SJSA1 (cell line): ENCODE measurements at regions not wholly inside any gene's neighbourhood (a gene's known extent, or its start where the extent isn't known, plus 50 kb on each side); places are given as distances from the start of the nearest gene placed in this dataset.

ENCODE experiments used
- DNase-seq, 2 experiments: peaks; one replicate each; pipeline ENCODE4 v3.0.0-alpha.2; 2015 to 2020; ENCODE audit warnings: low spot score in 2 of 2, low read depth in 1 of 2
- H3K27ac ChIP-seq: fragments of 250-450 bp; sonication (Bioruptor Pico); 2 replicates; pipeline ENCODE4 v1.5.1; 2020; ENCODE audit warnings: mild to moderate bottlenecking, moderate library complexity
- H3K27me3 ChIP-seq: fragments of 250-450 bp; sonication (Bioruptor Pico); replicated peaks from 2 replicates; pipeline ENCODE4 v1.5.1; 2020; ENCODE audit warnings: mild to moderate bottlenecking, moderate library complexity
- H3K36me3 ChIP-seq: fragments of 250-450 bp; sonication (Bioruptor Pico); 2 replicates; pipeline ENCODE4 v1.5.1; 2020; ENCODE audit warnings: mild to moderate bottlenecking
- H3K4me1 ChIP-seq: fragments of 250-450 bp; sonication (Bioruptor Pico); replicated peaks from 2 replicates; pipeline ENCODE4 v1.6.1; 2021; ENCODE audit warnings: mild to moderate bottlenecking
- H3K4me3 ChIP-seq: fragments of 250-450 bp; sonication (Bioruptor Pico); 2 replicates; pipeline ENCODE4 v1.5.1; 2020; ENCODE audit warnings: mild to moderate bottlenecking
- H3K9me3 ChIP-seq: fragments of 250-450 bp; sonication (Bioruptor Pico); replicated peaks from 2 replicates; pipeline ENCODE4 v1.5.1; 2020; ENCODE audit warnings: mild to moderate bottlenecking

GRCh38 chr2:118249531-118249930, 161.3 kb downstream of the INSIG2 start:
- Histone ChIP-seq H3K27ac (peak overlapping the region; percentile 95), H3K4me1 (peaks cover 41% of the 10 kb centered on the region), H3K36me3 (no peaks in the 10 kb centered on the region), H3K9me3 (no peaks in the 10 kb centered on the region), H3K4me3 (no peak overlapping the region), H3K27me3 (no peaks in the 10 kb centered on the region)
- peak; percentile 72 to 86 for DNase-seq

DNA sequence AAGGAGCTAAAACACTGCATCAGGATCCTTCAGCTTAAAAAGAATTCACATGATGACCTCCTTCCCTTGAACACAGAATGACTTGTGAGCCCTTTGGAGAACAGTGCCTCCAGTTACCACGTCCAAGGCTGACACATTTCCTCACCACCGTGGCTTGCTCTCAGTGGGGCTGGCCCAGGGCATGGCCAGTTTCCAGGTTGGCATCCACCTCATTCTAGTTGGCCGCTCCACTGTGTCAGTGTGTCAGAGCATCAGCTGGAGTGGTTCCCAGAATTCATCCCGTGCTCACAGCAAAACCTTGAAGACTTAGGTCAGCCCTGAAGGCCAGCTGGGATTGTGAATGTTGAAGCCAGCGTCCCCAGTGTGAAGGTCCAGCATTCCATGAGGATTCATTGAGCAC, 158.5 kb downstream of the INSIG2 start:
- Histone ChIP-seq H3K4me1 (peaks cover 51% of the 10 kb centered on the region), H3K9me3 (no peaks in the 10 kb centered on the region), H3K27ac (no peak overlapping the region), H3K27me3 (no peaks in the 10 kb centered on the region), H3K4me3 (no peak overlapping the region), H3K36me3 (no peaks in the 10 kb centered on the region)
- DNase-seq = no peak

GRCh38 chr2:118246079-118246478, 157.8 kb downstream of the INSIG2 start:
- Histone ChIP-seq H3K4me3 (no peak overlapping the region), H3K27ac (no peak overlapping the region), H3K4me1 (peaks cover 51% of the 10 kb centered on the region), H3K36me3 (no peaks in the 10 kb centered on the region), H3K9me3 (no peaks in the 10 kb centered on the region), H3K27me3 (no peaks in the 10 kb centered on the region)
- no peak for DNase-seq

- H3K27me3 ChIP-seq = no peaks in the 10 kb centered on the region
- H3K4me3 ChIP-seq = no peak overlapping the region
- no peaks in the 10 kb centered on the region for H3K9me3 ChIP-seq
- peak in 1 of 2 experiments; percentile 14 for DNase-seq
- no peaks in the 10 kb centered on the region for H3K36me3 ChIP-seq
- no peak overlapping the region for H3K27ac ChIP-seq
- peaks cover 48% of the 10 kb centered on the region for H3K4me1 ChIP-seq
These were observed 156.4 kb downstream of the INSIG2 start for GRCh38 chr2:118244686-118245085.

DNA sequence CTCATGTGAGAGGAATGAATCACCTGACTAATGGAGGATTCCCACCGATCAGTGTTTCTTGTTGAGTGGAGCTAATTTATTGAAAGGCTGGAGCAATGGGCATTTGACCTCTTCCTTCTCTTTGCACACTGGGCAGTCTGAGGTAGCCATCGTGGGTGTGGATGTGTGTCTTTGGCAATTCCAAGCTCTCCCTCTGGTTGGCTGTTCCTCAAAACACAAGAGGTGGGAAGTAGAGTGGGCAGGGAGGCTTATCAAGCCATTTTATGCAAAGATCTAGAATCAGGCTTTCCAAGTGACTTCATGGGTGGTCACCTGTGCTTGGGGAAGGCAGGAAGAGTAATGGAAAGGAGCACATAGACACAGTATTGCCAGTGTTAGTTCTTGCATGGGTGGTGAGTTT, 154.8 kb downstream of the INSIG2 start:
- peak in 1 of 2 experiments; percentile 4 for DNase-seq
- H3K4me1 ChIP-seq = peaks cover 33% of the 10 kb centered on the region
- no peak overlapping the region for H3K27ac ChIP-seq
- no peaks in the 10 kb centered on the region for H3K27me3 ChIP-seq
- no peak overlapping the region for H3K4me3 ChIP-seq
- no peaks in the 10 kb centered on the region for H3K9me3 ChIP-seq
- no peaks in the 10 kb centered on the region for H3K36me3 ChIP-seq

DNA sequence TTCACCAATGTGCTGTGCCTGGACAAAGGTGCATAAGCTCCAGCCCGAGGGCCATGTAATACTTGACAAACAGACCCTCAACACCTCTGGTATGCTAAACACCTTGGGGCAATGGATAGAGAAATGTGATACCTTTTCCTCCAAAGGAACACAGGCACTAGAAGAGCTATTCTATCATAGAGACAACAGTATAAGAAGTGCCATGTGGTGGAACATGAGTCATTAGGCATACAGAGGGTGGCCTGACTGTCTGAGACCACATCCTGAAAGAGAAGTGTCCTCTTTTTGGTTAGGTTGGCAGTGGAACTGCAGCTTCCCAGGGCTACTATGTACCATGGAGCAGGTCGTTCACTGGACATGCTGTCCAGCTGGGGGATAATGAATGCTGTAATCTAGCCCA, 153.9 kb downstream of the INSIG2 start:
- Histone ChIP-seq H3K4me3 (no peak overlapping the region), H3K36me3 (no peaks in the 10 kb centered on the region), H3K27ac (no peak overlapping the region), H3K27me3 (no peaks in the 10 kb centered on the region), H3K9me3 (no peaks in the 10 kb centered on the region), H3K4me1 (peaks cover 33% of the 10 kb centered on the region)
- peak; percentile 56 to 59 for DNase-seq

DNA sequence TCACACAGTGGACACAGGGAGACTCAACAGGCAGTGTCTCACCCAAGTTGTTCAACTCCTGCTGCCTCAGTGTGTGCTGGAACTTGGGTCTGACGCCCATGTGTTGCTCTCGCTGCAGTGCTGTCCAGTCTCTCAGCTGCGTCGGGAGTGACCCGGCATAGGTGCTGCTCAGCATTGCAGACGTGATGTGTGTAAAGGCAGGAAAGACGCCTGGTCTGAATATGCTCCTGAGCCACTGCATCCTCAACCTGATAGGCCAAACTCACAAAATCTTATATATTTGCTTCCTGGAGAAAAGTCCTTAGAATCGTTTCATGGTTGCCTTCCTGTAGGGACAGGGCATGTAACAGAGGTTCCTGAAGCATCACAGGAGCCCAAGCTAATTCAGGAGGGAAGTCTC, 152.9 kb downstream of the INSIG2 start:
- H3K4me3 ChIP-seq = no peak overlapping the region
- H3K36me3 ChIP-seq = no peaks in the 10 kb centered on the region
- peaks cover 33% of the 10 kb centered on the region for H3K4me1 ChIP-seq
- no peaks in the 10 kb centered on the region for H3K9me3 ChIP-seq
- H3K27me3 ChIP-seq = no peaks in the 10 kb centered on the region
- DNase-seq = no peak
- no peak overlapping the region for H3K27ac ChIP-seq

DNA sequence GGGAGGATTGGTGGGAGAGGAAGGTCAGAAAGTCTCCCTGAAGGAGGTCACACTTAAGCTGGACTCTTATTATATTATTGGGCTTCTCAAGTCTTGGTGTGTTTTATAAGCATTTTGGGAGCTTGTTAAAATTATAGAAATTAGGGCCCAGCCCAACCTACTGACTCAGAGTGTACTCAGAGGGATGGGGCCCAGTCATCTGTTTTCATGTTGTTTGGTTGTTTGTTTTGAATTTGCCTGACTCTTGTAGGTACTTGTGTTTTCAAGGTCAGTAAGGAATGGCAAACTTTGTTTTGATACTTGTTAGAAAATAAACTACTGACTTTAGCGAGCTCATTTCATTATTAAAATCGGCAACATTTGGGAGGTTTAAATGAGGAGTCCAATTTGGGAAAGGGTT, 152.0 kb downstream of the INSIG2 start:
- peak in 1 of 2 experiments; percentile 13 for DNase-seq
- peaks cover 33% of the 10 kb centered on the region for H3K4me1 ChIP-seq
- H3K27ac ChIP-seq = no peak overlapping the region
- H3K36me3 ChIP-seq = no peaks in the 10 kb centered on the region
- H3K9me3 ChIP-seq = no peaks in the 10 kb centered on the region
- no peaks in the 10 kb centered on the region for H3K27me3 ChIP-seq
- no peak overlapping the region for H3K4me3 ChIP-seq

DNA sequence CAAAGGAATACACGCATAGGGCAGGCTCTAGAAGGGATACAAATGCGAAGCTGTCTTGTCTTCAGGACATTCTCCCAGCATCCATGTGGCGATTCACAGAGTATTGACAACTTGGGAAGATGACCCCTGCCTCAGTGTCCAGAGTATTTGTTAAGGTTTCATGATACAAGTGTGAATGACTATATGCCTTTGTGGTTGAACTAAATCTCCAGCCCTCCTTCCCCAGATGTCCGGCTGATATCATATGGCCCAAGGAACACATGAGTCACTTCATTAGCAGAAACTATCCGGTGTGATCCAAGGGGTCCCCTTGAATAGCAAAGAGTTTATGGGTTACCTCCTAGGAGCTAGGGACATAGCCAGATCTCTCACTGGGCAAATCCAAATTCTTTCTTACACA, 151.0 kb downstream of the INSIG2 start:
- DNase-seq = no peak
- no peaks in the 10 kb centered on the region for H3K36me3 ChIP-seq
- H3K9me3 ChIP-seq = no peaks in the 10 kb centered on the region
- peaks cover 33% of the 10 kb centered on the region for H3K4me1 ChIP-seq
- no peak overlapping the region for H3K27ac ChIP-seq
- no peak overlapping the region for H3K4me3 ChIP-seq
- H3K27me3 ChIP-seq = no peaks in the 10 kb centered on the region

DNA sequence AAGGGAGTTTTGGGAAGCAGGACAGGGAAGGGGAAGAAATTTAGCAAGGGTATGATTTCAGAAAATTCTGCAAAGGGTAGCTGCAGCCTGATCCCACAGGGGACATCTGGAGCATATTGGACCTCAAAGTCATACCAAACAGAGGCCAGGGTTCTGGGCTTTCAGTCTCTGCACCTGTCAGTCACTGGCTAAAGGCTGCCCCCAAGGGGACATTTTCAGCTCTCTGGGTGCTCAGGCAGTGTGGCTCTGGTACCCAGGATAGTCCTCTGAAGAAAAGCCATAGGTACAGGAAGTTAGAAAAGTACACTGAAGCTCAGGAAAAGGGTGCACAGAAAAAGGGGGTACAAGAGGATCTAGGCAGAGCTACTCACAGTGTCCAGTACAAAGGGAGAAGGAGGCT, 149.2 kb downstream of the INSIG2 start:
- Histone ChIP-seq H3K9me3 (no peaks in the 10 kb centered on the region), H3K27me3 (no peaks in the 10 kb centered on the region)
- no peak for DNase-seq

GRCh38 chr2:118232796-118233195, 144.5 kb downstream of the INSIG2 start:
- Histone ChIP-seq H3K4me1 (no peaks in the 10 kb centered on the region), H3K27ac (no peak overlapping the region), H3K9me3 (no peaks in the 10 kb centered on the region; the same call in 1 of the 2 replicates), H3K36me3 (no peaks in the 10 kb centered on the region), H3K4me3 (no peak overlapping the region), H3K27me3 (no peaks in the 10 kb centered on the region)
- DNase-seq = no peak

More for the DNA sequence above, 149.2 kb downstream of the INSIG2 start:
- Histone ChIP-seq H3K4me3 (no peak overlapping the region), H3K4me1 (peaks cover 25% of the 10 kb centered on the region), H3K36me3 (no peaks in the 10 kb centered on the region), H3K27ac (no peak overlapping the region)

GRCh38 chr2:118232391-118232790, 144.1 kb downstream of the INSIG2 start:
- DNase-seq = no peak
- H3K27ac ChIP-seq = no peak overlapping the region
- H3K4me3 ChIP-seq = no peak overlapping the region
- no peaks in the 10 kb centered on the region for H3K4me1 ChIP-seq
- H3K27me3 ChIP-seq = no peaks in the 10 kb centered on the region
- no peaks in the 10 kb centered on the region; the same call in 1 of the 2 replicates for H3K9me3 ChIP-seq
- no peaks in the 10 kb centered on the region for H3K36me3 ChIP-seq

DNA sequence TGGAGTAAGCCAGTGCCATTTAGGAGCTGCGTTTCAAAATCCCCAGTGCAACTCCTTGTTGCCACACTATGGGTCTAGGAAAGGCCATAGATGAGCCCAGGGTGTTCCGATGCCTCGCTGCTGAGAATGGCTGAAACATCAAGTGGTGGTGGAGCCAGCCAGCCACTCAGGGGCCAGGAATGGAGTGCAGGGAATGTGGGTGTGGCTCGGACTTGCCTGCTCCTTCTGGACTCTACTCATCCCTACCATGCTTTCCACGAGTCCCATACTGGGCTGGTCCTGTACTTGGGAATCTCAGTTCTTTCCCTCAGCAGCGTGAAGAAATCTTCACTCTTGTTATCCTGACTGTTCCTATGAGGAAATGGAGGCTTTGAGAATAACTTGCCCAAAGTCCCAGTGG, 143.5 kb downstream of the INSIG2 start:
- Histone ChIP-seq H3K36me3 (no peaks in the 10 kb centered on the region), H3K27me3 (no peaks in the 10 kb centered on the region), H3K4me1 (no peaks in the 10 kb centered on the region), H3K27ac (no peak overlapping the region), H3K4me3 (no peak overlapping the region), H3K9me3 (no peaks in the 10 kb centered on the region; the same call in 1 of the 2 replicates)
- no peak for DNase-seq

GRCh38 chr2:118227698-118228508, 139.6 kb downstream of the INSIG2 start:
- H3K9me3 ChIP-seq = no peaks in the 10 kb centered on the region; the same call in 1 of the 2 replicates
- H3K36me3 ChIP-seq = no peaks in the 10 kb centered on the region
- no peak for DNase-seq
- H3K4me3 ChIP-seq = no peak overlapping the region
- H3K27ac ChIP-seq = no peak overlapping the region
- H3K27me3 ChIP-seq = no peaks in the 10 kb centered on the region
- H3K4me1 ChIP-seq = peaks cover 2% of the 10 kb centered on the region
